ENCODE measurements at regions not wholly inside any gene's neighbourhood (a gene's known extent, or its start where the extent isn't known, plus 50 kb on each side); places are given as distances from the start of the nearest gene placed in this dataset.

DNA sequence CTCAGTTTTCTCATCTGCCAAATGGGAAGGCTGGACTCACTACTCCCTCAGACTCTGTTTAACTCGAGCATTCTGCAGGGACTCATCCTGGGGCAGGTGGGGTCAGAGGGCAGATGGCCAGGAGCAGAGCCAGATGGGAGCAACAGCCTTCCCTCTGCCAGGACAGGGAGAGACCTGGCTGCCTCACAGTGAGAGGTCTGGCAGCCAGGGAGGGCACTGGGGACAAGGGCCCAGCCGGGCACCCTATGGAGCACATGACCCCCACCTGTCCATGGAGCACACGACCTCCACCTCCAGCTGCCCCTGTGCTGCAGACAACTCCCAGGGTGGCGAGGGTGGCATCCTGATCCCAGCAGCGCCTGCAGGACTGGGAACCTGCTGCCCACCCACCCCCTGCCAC is 67.4 kb downstream of the IGLL1 start:
- no peaks in the 10 kb centered on the region for H3K9me3 Mint-ChIP-seq
- no peaks in the 10 kb centered on the region for H3K9me3 ChIP-seq (ENCODE audit: low read depth)
- no peaks in the 10 kb centered on the region for H3K36me3 ChIP-seq
- no peaks in the 10 kb centered on the region for H3K79me2 ChIP-seq (ENCODE audit: low read depth)
- H3K4me1 Mint-ChIP-seq, result peaks cover 38% of the 10 kb centered on the region
- H4K20me1 ChIP-seq (ENCODE audit: low read depth), result no peaks in the 10 kb centered on the region
- H3K9ac ChIP-seq, result no peak overlapping the region
- H3K36me3 Mint-ChIP-seq, result peaks cover 3% of the 10 kb centered on the region
- TF ChIP-seq EZH2 (IDR thresholded peaks at IDR 0.05), result no peak
- TF ChIP-seq, protein P1, sequence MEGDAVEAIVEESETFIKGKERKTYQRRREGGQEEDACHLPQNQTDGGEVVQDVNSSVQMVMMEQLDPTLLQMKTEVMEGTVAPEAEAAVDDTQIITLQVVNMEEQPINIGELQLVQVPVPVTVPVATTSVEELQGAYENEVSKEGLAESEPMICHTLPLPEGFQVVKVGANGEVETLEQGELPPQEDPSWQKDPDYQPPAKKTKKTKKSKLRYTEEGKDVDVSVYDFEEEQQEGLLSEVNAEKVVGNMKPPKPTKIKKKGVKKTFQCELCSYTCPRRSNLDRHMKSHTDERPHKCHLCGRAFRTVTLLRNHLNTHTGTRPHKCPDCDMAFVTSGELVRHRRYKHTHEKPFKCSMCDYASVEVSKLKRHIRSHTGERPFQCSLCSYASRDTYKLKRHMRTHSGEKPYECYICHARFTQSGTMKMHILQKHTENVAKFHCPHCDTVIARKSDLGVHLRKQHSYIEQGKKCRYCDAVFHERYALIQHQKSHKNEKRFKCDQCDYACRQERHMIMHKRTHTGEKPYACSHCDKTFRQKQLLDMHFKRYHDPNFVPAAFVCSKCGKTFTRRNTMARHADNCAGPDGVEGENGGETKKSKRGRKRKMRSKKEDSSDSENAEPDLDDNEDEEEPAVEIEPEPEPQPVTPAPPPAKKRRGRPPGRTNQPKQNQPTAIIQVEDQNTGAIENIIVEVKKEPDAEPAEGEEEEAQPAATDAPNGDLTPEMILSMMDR (IDR thresholded peaks at IDR 0.05), result no peak
- no peak for TF ChIP-seq EZH2phosphoT487 (IDR thresholded peaks at IDR 0.05)
- H3K27me3 ChIP-seq, result no peaks in the 10 kb centered on the region
- no peak overlapping the region for H3K4me2 ChIP-seq
- no peak overlapping the region for H3K4me3 Mint-ChIP-seq
- H3K27ac Mint-ChIP-seq, result peak overlapping the region; percentile 95
- H3K4me1 ChIP-seq, result no peaks in the 10 kb centered on the region
- no peaks in the 10 kb centered on the region for H3F3A ChIP-seq (ENCODE audit: low read depth)
- no peak for DNase-seq (ENCODE audit: low spot score)
- H3K27ac ChIP-seq, result no peak overlapping the region
- no peak overlapping the region for H3K4me3 ChIP-seq
- no peak overlapping the region for H2AFZ ChIP-seq (replicated peaks)
- H3K27me3 Mint-ChIP-seq (ENCODE audit: insufficient read depth, low read depth), result peaks cover 10% of the 10 kb centered on the region

DNA sequence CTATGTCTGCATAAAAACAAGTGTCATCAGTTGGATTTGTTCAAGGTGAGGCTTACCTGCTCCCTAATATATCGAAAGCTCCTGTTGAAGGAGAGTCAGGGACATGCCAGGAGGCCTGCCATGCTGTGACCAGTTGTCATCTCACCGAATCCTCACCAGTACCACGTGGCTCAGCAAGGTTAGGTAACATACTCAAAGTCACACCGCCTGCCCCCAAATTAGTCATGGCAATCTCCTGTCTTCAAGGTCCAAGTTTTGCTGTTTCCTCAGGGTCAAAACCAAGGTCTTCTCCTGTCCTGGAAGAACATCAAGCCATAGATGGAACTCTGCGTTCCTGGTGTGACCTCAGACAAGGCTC is 67.8 kb downstream of the IGLL1 start:
- H3F3A ChIP-seq (ENCODE audit: low read depth), result no peaks in the 10 kb centered on the region
- no peaks in the 10 kb centered on the region for H3K27me3 ChIP-seq
- DNase-seq (ENCODE audit: low spot score), result no peak
- H3K9me3 ChIP-seq (ENCODE audit: low read depth), result no peaks in the 10 kb centered on the region
- H3K9me3 Mint-ChIP-seq, result no peaks in the 10 kb centered on the region
- H3K36me3 Mint-ChIP-seq, result peaks cover 3% of the 10 kb centered on the region
- no peak overlapping the region for H3K4me2 ChIP-seq
- H3K27ac ChIP-seq, result no peak overlapping the region
- H3K9ac ChIP-seq, result no peak overlapping the region
- H3K4me1 Mint-ChIP-seq, result peaks cover 36% of the 10 kb centered on the region
- peaks cover 10% of the 10 kb centered on the region for H3K27me3 Mint-ChIP-seq (ENCODE audit: insufficient read depth, low read depth)
- H2AFZ ChIP-seq (replicated peaks), result no peak overlapping the region
- H3K36me3 ChIP-seq, result no peaks in the 10 kb centered on the region
- TF ChIP-seq EZH2phosphoT487 (IDR thresholded peaks at IDR 0.05) (no peak), EZH2 (IDR thresholded peaks at IDR 0.05) (no peak)
- TF ChIP-seq, protein P1 (IDR thresholded peaks at IDR 0.05), result no peak
- H3K4me3 Mint-ChIP-seq, result no peak overlapping the region
- H3K27ac Mint-ChIP-seq, result peak overlapping the region; percentile 66
- H3K79me2 ChIP-seq (ENCODE audit: low read depth), result no peaks in the 10 kb centered on the region
- no peaks in the 10 kb centered on the region for H4K20me1 ChIP-seq (ENCODE audit: low read depth)
- no peak overlapping the region for H3K4me3 ChIP-seq
- H3K4me1 ChIP-seq, result no peaks in the 10 kb centered on the region

DNA sequence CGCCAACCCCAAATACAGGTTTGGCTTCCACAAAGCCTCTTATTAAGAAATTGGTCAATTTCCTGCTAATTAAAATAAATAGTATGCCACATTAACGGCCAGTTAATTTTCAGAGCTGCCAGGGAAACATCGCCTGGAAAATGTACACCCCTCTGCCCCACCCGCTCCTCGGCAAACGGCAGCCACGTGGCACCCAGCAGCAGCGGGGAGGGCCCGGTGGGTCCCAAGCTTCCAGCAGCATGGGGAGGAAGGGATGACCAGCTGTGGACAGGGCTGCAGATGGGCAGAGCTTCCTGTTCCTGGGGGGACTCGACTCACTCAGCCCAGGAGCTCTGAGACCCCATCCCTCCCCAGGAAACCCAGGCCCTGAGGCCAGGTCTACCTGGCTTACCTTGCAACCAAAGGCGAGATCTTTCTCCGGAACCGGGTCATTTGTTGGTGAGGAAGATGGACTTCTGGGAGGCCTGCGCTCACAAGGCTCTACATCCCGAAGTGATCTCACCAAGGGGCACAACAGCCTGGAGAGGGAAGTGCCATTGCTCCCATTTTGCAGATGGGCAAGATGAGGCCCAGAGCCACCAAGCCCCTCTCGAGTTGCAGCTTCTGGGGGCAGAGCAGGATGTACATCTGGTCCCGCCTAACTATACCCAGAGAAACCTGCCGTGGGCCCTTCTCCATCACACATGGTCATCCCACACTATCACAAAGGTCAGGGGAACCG is 68.3 kb downstream of the IGLL1 start:
- no peaks in the 10 kb centered on the region for H3K9me3 Mint-ChIP-seq
- peak overlapping the region; percentile 99 for H3K27ac Mint-ChIP-seq
- peak overlapping the region; percentile 69 for H3K4me3 Mint-ChIP-seq
- peaks cover 10% of the 10 kb centered on the region for H3K27me3 Mint-ChIP-seq (ENCODE audit: insufficient read depth, low read depth)
- TF ChIP-seq, protein P1 (IDR thresholded peaks at IDR 0.05), result no peak
- TF ChIP-seq EZH2 (IDR thresholded peaks at IDR 0.05), result no peak
- no peak for TF ChIP-seq EZH2phosphoT487 (IDR thresholded peaks at IDR 0.05)
- Histone ChIP-seq H3K4me1 (no peaks in the 10 kb centered on the region), H3K4me2 (no peak overlapping the region), H2AFZ (replicated peaks) (no peak overlapping the region), H3K9ac (no peak overlapping the region), H3K27me3 (no peaks in the 10 kb centered on the region), H3K79me2 (ENCODE audit: low read depth) (no peaks in the 10 kb centered on the region), H3K9me3 (ENCODE audit: low read depth) (no peaks in the 10 kb centered on the region), H3K4me3 (no peak overlapping the region), H3K27ac (no peak overlapping the region), H3K36me3 (no peaks in the 10 kb centered on the region), H4K20me1 (ENCODE audit: low read depth) (no peaks in the 10 kb centered on the region), H3F3A (ENCODE audit: low read depth) (no peaks in the 10 kb centered on the region)
- DNase-seq (ENCODE audit: low spot score), result no peak
- peaks cover 3% of the 10 kb centered on the region for H3K36me3 Mint-ChIP-seq
- H3K4me1 Mint-ChIP-seq, result peaks cover 40% of the 10 kb centered on the region

Measured in neural progenitor cell (in vitro differentiated cells).